ENCODE measurements at regions not wholly inside any gene's neighbourhood (a gene's known extent, or its start where the extent isn't known, plus 50 kb on each side); places are given as distances from the start of the nearest gene placed in this dataset.

GRCh38 chr17:54505404-54505803 lies 395.2 kb upstream of the TOM1L1 start:
- TF ChIP-seq, protein P1, sequence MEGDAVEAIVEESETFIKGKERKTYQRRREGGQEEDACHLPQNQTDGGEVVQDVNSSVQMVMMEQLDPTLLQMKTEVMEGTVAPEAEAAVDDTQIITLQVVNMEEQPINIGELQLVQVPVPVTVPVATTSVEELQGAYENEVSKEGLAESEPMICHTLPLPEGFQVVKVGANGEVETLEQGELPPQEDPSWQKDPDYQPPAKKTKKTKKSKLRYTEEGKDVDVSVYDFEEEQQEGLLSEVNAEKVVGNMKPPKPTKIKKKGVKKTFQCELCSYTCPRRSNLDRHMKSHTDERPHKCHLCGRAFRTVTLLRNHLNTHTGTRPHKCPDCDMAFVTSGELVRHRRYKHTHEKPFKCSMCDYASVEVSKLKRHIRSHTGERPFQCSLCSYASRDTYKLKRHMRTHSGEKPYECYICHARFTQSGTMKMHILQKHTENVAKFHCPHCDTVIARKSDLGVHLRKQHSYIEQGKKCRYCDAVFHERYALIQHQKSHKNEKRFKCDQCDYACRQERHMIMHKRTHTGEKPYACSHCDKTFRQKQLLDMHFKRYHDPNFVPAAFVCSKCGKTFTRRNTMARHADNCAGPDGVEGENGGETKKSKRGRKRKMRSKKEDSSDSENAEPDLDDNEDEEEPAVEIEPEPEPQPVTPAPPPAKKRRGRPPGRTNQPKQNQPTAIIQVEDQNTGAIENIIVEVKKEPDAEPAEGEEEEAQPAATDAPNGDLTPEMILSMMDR (IDR thresholded peaks at IDR 0.05): no peak
- TF ChIP-seq EZH2phosphoT487 (IDR thresholded peaks at IDR 0.05) (no peak), EZH2 (IDR thresholded peaks at IDR 0.05) (no peak)
- H3K9ac ChIP-seq: no peak overlapping the region
- H3K27me3 ChIP-seq: no peaks in the 10 kb centered on the region
- no peak overlapping the region for H3K4me3 ChIP-seq
- Mint-ChIP-seq H3K27me3 (ENCODE audit: insufficient read depth, low read depth) (no peaks in the 10 kb centered on the region), H3K36me3 (no peaks in the 10 kb centered on the region), H3K4me3 (no peak overlapping the region), H3K9me3 (no peaks in the 10 kb centered on the region), H3K4me1 (no peaks in the 10 kb centered on the region), H3K27ac (no peak overlapping the region)
- no peaks in the 10 kb centered on the region for H3K9me3 ChIP-seq (ENCODE audit: low read depth)
- no peaks in the 10 kb centered on the region for H3F3A ChIP-seq (ENCODE audit: low read depth)
- no peak overlapping the region for H3K4me2 ChIP-seq
- peaks cover 17% of the 10 kb centered on the region for H3K4me1 ChIP-seq
- no peak overlapping the region for H2AFZ ChIP-seq (replicated peaks)
- DNase-seq (ENCODE audit: low spot score): no peak
- no peaks in the 10 kb centered on the region for H3K79me2 ChIP-seq (ENCODE audit: low read depth)
- H4K20me1 ChIP-seq (ENCODE audit: low read depth): no peaks in the 10 kb centered on the region
- H3K27ac ChIP-seq: no peak overlapping the region
- H3K36me3 ChIP-seq: no peaks in the 10 kb centered on the region

- no peak for TF ChIP-seq EZH2phosphoT487 (IDR thresholded peaks at IDR 0.05)
- TF ChIP-seq EZH2 (IDR thresholded peaks at IDR 0.05): no peak
- TF ChIP-seq, protein P1 (IDR thresholded peaks at IDR 0.05): no peak
- Mint-ChIP-seq H3K27ac (no peak overlapping the region), H3K36me3 (no peaks in the 10 kb centered on the region), H3K4me3 (no peak overlapping the region), H3K4me1 (peaks cover 21% of the 10 kb centered on the region), H3K27me3 (ENCODE audit: insufficient read depth, low read depth) (no peaks in the 10 kb centered on the region), H3K9me3 (peaks cover 3% of the 10 kb centered on the region)
- Histone ChIP-seq H3K4me3 (no peak overlapping the region), H3K36me3 (no peaks in the 10 kb centered on the region), H3K9me3 (ENCODE audit: low read depth) (no peaks in the 10 kb centered on the region), H4K20me1 (ENCODE audit: low read depth) (no peaks in the 10 kb centered on the region), H3K27me3 (no peaks in the 10 kb centered on the region), H2AFZ (replicated peaks) (no peak overlapping the region), H3K4me2 (no peak overlapping the region), H3F3A (ENCODE audit: low read depth) (peaks cover 18% of the 10 kb centered on the region), H3K4me1 (peaks cover 21% of the 10 kb centered on the region), H3K27ac (no peak overlapping the region), H3K9ac (no peak overlapping the region), H3K79me2 (ENCODE audit: low read depth) (no peaks in the 10 kb centered on the region)
- no peak for DNase-seq (ENCODE audit: low spot score)
Measured at GRCh38 chr17:54518706-54519105, 381.9 kb upstream of the TOM1L1 start.

DNA sequence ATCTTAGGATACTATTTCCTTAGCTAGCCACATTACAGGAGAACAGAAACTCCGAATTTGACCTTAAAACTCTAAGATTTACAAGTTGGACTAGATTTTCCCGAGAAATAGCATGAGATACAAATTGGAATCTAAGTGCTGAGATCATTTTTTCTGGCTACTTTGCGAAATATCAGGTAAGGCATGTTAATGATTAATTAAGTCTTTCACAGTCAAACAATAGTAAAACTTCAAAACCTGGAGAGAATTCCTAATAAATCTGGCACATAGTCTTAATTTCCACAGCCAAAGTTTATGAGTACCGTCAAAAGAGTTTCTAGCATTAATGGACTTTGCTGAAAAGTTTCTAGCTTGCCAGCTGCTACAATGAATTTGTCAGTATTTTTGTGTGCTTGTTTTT lies 379.5 kb upstream of the TOM1L1 start:
- H2AFZ ChIP-seq (replicated peaks): no peak overlapping the region
- no peaks in the 10 kb centered on the region for H3K79me2 ChIP-seq (ENCODE audit: low read depth)
- H3K36me3 Mint-ChIP-seq: no peaks in the 10 kb centered on the region
- H3K27me3 ChIP-seq: no peaks in the 10 kb centered on the region
- DNase-seq (ENCODE audit: low spot score): no peak
- no peak overlapping the region for H3K4me2 ChIP-seq
- H3K4me3 Mint-ChIP-seq: no peak overlapping the region
- peaks cover 22% of the 10 kb centered on the region for H3K4me1 Mint-ChIP-seq
- peaks cover 18% of the 10 kb centered on the region for H3F3A ChIP-seq (ENCODE audit: low read depth)
- peaks cover 3% of the 10 kb centered on the region for H3K9me3 Mint-ChIP-seq
- no peaks in the 10 kb centered on the region for H3K9me3 ChIP-seq (ENCODE audit: low read depth)
- no peak overlapping the region for H3K9ac ChIP-seq
- H3K27ac ChIP-seq: no peak overlapping the region
- no peaks in the 10 kb centered on the region for H4K20me1 ChIP-seq (ENCODE audit: low read depth)
- no peaks in the 10 kb centered on the region for H3K36me3 ChIP-seq
- peaks cover 43% of the 10 kb centered on the region for H3K4me1 ChIP-seq
- no peak overlapping the region for H3K27ac Mint-ChIP-seq
- H3K27me3 Mint-ChIP-seq (ENCODE audit: insufficient read depth, low read depth): no peaks in the 10 kb centered on the region
- H3K4me3 ChIP-seq: no peak overlapping the region
- TF ChIP-seq, protein P1 (IDR thresholded peaks at IDR 0.05): no peak
- no peak for TF ChIP-seq EZH2phosphoT487 (IDR thresholded peaks at IDR 0.05)
- TF ChIP-seq EZH2 (IDR thresholded peaks at IDR 0.05): no peak

Data from neural progenitor cell (in vitro differentiated cells).